Lower lobe of right lung (tissue), 2 donors: ENCODE measurements at regions not wholly inside any gene's neighbourhood (a gene's known extent, or its start where the extent isn't known, plus 50 kb on each side); places are given as distances from the start of the nearest gene placed in this dataset.
A peak's percentile ranks its signal among the peaks of the same experiment; 100 is the strongest.

ENCODE experiments used
- ATAC-seq, 2 donors: fragments of 200-7000 bp; cut with Tn5 transposase; one replicate each; pipeline ENCODE4 v1.9.1; 2020 to 2022; ENCODE audit warnings: mild to moderate bottlenecking in 2 of 2, moderate library complexity in 2 of 2
- DNase-seq: peaks from one replicate; pipeline ENCODE4 v3.0.0-alpha.2; 2020
- H3K27ac ChIP-seq: fragments of 200-600 bp; one replicate; pipeline ENCODE4 v1.8.0; 2022
- H3K27me3 ChIP-seq: fragments of 200-600 bp; one replicate; pipeline ENCODE4 v1.8.0; 2022; ENCODE audit warnings: low read depth
- H3K36me3 ChIP-seq: fragments of 200-600 bp; one replicate; pipeline ENCODE4 v1.8.0; 2022; ENCODE audit warnings: mild to moderate bottlenecking
- H3K4me1 ChIP-seq: fragments of 200-600 bp; one replicate; pipeline ENCODE4 v1.8.0; 2022
- H3K4me3 ChIP-seq: fragments of 200-600 bp; one replicate; pipeline ENCODE4 v1.8.0; 2022; ENCODE audit warnings: mild to moderate bottlenecking
- H3K9me3 ChIP-seq: fragments of 200-600 bp; one replicate; pipeline ENCODE4 v1.8.0; 2022
- intact Hi-C: fragments of 100-400 bp; cut with DNase I; formaldehyde crosslinking; loops from one replicate; pipeline ENCODE4 v1.11.0; 2022
- TF ChIP-seq, protein P1 (sequence below): fragments of 200-600 bp; IDR thresholded peaks from one replicate; pipeline ENCODE4 v1.8.0; 2022; ENCODE audit warnings: antibody characterized with exemption, mild to moderate bottlenecking
- donor health status: DM: no; HTN: yes; CAD: no; lungs with severe emphysema.

DNA sequence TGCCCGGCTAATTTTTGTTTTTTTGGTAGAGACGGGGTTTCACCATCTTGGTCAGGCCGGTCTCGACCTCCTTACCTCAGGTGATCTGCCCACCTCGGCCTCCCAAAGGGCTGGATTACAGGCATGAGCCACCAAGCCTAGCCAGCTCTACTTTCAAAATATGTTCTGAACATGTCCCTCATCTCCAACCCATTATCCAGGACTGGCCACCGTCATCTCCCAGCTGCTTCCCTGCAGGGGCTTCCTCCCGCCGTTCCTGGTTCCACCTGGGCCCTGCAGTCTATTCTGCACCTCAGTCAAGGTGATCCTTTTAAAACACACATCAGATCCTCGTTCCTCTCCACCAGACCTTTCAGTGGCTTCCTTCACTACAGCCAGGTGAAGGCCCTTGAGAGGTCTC, 80.9 kb upstream of the NKX1-1 start:
- intact Hi-C loops, result no loop called here
- TF ChIP-seq, protein P1, sequence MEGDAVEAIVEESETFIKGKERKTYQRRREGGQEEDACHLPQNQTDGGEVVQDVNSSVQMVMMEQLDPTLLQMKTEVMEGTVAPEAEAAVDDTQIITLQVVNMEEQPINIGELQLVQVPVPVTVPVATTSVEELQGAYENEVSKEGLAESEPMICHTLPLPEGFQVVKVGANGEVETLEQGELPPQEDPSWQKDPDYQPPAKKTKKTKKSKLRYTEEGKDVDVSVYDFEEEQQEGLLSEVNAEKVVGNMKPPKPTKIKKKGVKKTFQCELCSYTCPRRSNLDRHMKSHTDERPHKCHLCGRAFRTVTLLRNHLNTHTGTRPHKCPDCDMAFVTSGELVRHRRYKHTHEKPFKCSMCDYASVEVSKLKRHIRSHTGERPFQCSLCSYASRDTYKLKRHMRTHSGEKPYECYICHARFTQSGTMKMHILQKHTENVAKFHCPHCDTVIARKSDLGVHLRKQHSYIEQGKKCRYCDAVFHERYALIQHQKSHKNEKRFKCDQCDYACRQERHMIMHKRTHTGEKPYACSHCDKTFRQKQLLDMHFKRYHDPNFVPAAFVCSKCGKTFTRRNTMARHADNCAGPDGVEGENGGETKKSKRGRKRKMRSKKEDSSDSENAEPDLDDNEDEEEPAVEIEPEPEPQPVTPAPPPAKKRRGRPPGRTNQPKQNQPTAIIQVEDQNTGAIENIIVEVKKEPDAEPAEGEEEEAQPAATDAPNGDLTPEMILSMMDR, result no peak
- ATAC-seq (no peak), DNase-seq (peak; percentile 12)
- Histone ChIP-seq H3K9me3 (peaks cover 10% of the 10 kb centered on the region), H3K4me3 (no peak overlapping the region), H3K27me3 (peaks cover 28% of the 10 kb centered on the region), H3K36me3 (no peaks in the 10 kb centered on the region), H3K27ac (no peak overlapping the region), H3K4me1 (no peaks in the 10 kb centered on the region)

DNA sequence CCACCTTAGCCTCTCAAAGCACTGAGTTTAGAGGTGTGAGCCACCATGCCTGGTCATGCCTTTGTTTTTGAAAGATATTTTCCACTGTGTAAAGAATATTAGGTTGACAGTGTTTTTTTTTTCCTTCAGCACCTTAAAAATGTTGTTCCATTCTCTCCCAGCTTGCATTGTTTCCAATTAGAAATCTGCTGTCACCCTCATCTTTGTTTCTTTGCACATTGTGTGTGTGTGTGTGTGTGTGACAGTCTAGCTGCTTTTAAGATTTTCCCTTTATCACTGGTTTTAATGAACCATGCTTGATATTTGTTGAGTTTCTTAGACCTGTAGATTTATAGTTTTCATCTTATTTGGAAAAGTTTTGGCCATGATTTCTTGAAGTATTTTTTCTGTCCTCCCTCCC, 79.0 kb upstream of the NKX1-1 start:
- Histone ChIP-seq H3K4me3 (no peak overlapping the region), H3K27me3 (peaks cover 11% of the 10 kb centered on the region), H3K9me3 (peaks cover 20% of the 10 kb centered on the region), H3K36me3 (no peaks in the 10 kb centered on the region), H3K27ac (no peak overlapping the region), H3K4me1 (no peaks in the 10 kb centered on the region)
- TF ChIP-seq, protein P1, result no peak
- DNase-seq (no peak), ATAC-seq (no peak)
- intact Hi-C loops, result no loop called here

DNA sequence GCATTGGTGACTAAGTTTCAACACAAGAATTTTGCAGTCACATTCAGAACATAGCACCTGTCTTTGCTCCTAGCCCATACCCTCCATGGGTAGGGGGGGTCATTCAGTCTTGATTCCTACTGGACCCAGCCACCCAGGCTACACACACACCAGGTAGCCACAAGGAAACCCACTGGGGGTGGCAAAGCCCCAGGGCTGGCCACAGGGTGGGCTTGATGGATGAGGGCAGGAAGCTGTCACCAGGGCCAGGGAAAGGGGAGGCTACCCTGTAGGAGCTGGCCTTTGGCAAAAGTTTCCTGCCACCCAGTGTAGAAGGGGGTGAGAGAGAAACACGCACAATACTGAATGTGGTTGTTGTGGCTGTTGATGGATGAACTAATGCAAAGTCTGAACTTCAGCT, 74.5 kb upstream of the NKX1-1 start:
- Histone ChIP-seq H3K27me3 (no peaks in the 10 kb centered on the region), H3K9me3 (peaks cover 19% of the 10 kb centered on the region), H3K4me3 (no peak overlapping the region), H3K36me3 (no peaks in the 10 kb centered on the region), H3K27ac (no peak overlapping the region), H3K4me1 (no peaks in the 10 kb centered on the region)
- ATAC-seq (no peak), DNase-seq (peak; percentile 25)
- intact Hi-C loops, result no loop called here
- TF ChIP-seq, protein P1, result no peak

DNA sequence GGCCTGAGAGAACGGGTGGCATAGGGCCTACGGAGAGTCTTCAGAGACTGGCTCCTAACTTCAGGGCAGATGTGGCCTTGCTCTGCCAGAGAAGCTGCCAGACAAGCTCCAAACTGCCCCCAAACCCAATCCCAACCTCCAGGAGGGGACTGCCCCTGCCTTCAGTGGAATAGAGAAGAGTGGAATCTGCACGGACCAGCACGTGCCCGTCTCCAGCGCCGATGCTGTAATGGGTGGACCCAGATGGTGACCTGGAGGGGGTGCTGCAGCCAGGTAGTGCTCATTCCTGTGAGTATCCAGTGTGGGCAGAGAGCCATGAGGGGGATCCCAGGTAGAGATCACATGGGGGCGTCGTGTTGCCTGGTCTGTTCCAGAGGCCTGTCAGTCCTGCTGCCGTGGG, 73.2 kb upstream of the NKX1-1 start:
- Histone ChIP-seq H3K27me3 (no peaks in the 10 kb centered on the region), H3K36me3 (no peaks in the 10 kb centered on the region), H3K4me1 (no peaks in the 10 kb centered on the region), H3K9me3 (peaks cover 17% of the 10 kb centered on the region), H3K27ac (no peak overlapping the region), H3K4me3 (no peak overlapping the region)
- TF ChIP-seq, protein P1, result no peak
- DNase-seq (no peak), ATAC-seq (no peak)
- intact Hi-C loops, result no loop called here

DNA sequence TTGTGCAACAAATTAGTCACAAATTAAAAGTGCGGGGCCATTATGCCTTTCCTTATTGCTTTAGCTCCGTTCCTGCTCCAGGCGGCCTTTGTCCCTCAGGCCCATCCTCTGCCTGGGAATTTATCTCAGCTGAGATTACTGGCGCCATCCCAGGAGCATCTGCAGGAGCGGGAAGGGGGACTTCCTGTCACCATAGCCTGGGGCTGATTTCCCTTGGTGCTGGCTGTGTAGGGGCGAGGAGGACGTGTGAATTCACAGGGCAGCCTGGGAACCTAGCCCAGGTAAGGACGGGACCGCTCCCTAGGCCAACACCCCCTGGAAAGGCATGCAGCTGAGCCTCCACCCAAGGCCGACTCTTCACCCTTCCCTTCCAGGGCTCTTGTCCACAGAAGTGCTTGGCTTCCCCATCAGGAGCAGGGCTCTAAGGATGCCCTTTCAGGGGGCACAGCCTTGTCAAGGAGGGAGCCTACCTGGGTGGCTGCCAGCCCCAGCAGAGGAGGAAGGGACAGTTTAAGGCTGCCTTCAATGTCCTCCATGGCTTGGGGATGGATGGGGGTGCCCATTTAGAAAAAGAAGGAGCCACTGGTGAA, 72.6 kb upstream of the NKX1-1 start:
- Histone ChIP-seq H3K4me1 (no peaks in the 10 kb centered on the region), H3K36me3 (no peaks in the 10 kb centered on the region), H3K9me3 (peaks cover 17% of the 10 kb centered on the region), H3K27ac (no peak overlapping the region), H3K4me3 (no peak overlapping the region), H3K27me3 (no peaks in the 10 kb centered on the region)
- intact Hi-C loops, result no loop called here
- ATAC-seq (no peak), DNase-seq (no peak)
- TF ChIP-seq, protein P1, result no peak
